Embryonic facial prominence (tissue), 1 donor: ENCODE measurements at regions not wholly inside any gene's neighbourhood (a gene's known extent, or its start where the extent isn't known, plus 50 kb on each side); places are given as distances from the start of the nearest gene placed in this dataset.
"Not testable (repeated sequence)": the region's sequence is repeated elsewhere in the genome, so short reads cannot be mapped to it uniquely, and the experiment has no call there.

Experiments
- DNase-seq: peaks from one replicate; pipeline ENCODE4 v3.0.0-alpha.2; 2016; ENCODE audit errors: extremely low spot score

- no peak for DNase-seq
Measured at GRCh38 chr4:151519728-151520415, 110.9 kb downstream of the FHIP1A start.

GRCh38 chr4:151522866-151523519, 114.0 kb downstream of the FHIP1A start:
- no peak for DNase-seq

GRCh38 chr4:151524610-151525009, 115.6 kb downstream of the FHIP1A start:
- DNase-seq = no peak

DNA sequence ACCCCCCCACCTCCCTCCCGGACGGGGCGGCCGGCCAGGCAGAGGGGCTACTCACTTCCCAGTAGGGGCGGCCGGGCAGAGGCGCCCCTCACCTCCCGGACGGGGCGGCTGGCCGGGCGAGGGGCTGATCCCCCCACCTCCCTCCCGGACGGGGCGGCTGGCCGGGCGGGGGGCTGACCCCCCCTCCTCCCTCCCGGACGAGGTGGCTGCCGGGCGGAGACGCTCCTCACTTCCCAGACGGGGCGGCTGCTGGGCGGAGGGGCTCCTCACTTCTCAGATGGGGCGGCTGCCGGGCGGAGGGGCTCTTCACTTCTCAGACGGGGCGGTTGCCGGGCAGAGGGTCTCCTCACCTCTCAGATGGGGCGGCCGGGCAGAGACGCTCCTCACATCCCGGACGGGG, 117.5 kb downstream of the FHIP1A start:
- DNase-seq = not testable (repeated sequence)

GRCh38 chr4:151527699-151528098, 118.7 kb downstream of the FHIP1A start:
- no peak for DNase-seq

GRCh38 chr4:151529187-151529586, 120.2 kb downstream of the FHIP1A start:
- DNase-seq = no peak

DNA sequence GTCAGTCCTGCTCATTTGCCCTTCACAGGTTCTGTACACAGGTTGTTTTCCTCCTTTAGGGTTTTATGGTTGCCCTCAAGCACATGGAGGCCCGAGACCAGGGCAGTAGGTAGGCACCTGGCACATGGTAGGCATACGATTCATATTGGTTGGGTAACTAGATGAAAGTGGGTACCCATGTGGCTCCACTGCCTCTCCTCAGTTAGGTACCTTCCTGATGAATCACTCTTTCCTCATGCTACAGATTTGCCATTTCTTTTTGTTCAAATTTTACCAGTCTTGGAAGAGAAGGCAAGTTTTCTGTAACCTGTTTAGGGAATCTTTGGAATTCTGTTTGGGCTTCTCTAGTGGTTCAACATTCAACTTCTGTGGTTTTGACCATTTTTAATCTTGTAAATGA, 121.3 kb downstream of the FHIP1A start:
- no peak for DNase-seq

- no peak for DNase-seq
Measured at GRCh38 chr4:151530783-151531182, 121.8 kb downstream of the FHIP1A start.

DNA sequence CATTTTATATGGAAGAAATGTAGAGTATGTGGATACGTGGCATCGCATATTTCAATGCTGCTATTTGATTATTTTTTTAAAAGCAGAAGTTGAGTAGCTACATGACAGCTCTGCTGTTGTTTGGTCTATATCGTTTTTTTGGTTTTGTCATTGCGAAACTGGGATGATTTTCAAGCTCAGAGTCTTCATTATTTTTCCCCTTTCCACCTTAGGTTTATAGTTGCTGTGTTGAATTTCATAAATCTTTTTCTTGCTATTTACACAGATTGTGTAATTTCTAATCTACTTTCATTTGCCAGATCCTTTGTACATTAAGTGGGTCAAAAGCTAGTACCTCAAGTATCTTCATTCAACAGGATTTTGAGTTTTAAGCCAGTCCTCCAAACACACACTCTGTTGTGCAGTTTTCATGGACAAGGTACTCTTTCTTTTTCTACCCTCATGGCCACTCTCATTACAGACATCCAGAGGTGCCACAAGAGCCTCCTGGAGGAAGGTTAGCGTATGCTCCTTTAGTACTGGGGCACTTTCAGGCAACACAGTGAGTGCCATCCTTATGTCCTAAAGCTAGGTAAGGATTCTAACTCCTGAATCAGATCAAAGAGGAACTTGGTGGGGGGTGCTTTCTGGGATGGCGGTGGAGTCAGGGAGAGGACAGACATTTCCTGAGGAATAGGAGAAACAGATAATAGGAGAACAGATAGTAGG, 123.2 kb downstream of the FHIP1A start:
- DNase-seq = no peak

DNA sequence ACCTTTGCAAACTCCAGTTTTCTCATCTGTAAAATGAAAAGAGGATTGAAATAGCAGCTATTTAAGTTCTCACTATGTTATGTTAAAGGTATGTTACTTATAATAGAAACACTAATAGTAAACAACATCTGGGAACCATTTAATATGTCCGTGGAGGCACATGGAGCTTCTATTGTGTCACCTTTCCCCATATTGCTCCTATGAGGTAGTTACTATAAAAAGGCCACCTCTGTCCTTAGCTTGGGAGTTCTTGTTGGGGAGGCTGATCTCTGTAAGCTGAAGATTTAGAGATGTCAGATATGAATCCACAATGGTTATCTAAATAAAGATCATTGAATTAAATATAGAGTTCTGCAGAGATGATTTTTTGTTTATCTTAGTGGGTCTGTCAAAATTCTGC, 125.2 kb downstream of the FHIP1A start:
- no peak for DNase-seq

GRCh38 chr4:151535366-151535765, 126.4 kb downstream of the FHIP1A start:
- DNase-seq = no peak

- DNase-seq = no peak
Measured at GRCh38 chr4:151537687-151538086, 128.7 kb downstream of the FHIP1A start.

- no peak for DNase-seq
Measured at GRCh38 chr4:151538963-151539362, 130.0 kb downstream of the FHIP1A start.

DNA sequence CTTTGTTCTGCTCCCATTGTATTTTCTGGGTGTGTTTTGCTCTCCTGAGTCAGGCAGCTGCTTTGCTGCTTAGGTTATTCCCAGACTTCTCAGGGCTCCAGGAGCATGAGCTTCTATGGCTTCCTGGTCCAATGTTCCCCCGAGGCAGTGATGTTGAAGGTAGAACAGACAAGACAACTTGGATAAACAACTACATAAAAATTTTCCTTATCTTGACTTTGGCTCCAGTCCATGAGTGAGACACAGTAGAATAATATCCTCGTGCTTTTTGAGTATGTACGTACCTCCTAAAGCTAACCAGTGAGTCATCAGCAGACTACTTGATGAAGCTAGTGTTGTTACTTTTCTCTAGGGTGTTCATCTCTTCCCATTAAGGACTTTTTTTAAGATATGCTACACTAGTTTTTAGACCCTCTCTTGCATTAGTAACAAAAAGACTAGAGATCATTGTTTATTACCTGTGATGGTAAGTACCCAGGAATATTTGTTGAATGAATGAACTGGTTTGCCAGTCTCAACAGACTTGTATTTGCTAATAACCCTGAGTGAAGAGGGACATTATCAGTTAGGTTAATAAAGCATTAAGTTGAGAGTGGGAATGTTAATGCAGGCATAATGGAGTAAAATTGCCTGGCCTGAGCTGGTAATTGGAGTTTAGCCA, 131.9 kb downstream of the FHIP1A start:
- DNase-seq = no peak

- DNase-seq = no peak
Measured at GRCh38 chr4:151541389-151542071, 132.6 kb downstream of the FHIP1A start.

DNA sequence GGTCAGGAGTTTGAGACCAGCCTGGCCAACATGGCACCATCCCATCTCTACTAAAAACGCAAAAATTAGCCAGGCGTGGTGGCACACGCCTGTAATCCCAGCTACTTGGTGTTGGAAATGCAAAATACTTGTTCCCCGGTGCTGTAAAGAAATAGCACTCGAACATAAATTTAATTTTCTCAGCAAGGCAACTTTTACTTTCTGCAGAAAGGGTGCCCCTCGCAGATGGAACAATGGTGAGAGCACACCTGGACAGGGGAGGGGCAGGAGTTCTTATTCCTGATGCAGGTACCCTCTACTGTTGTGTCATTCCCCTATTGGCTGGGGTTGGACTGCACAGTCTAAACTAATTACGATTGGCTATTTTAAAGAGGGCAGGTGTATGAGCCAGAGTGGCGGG, 139.7 kb downstream of the FHIP1A start:
- no peak for DNase-seq

GRCh38 chr4:151549378-151549777, 140.4 kb downstream of the FHIP1A start:
- not testable (repeated sequence) for DNase-seq

DNA sequence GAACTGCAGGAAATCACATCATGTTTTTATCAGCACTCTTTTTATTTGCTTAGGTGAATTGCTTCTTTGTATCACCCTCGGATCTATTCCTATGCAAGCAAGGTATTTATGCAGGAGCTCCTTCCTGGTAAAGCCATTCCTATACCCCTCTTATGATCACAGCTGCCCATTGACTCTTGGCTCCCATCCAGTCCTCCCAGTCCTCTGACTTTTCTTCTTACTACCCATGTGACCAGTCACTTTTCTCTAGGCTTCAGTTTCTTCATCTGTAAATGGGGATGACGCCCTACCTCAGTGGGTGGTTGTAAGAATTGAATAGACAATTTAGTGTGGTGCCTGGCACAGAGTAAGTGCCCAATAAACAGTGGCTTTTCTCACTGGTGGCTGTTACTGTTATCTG, 144.9 kb downstream of the FHIP1A start:
- DNase-seq = no peak

GRCh38 chr4:151555151-151555945, 146.4 kb downstream of the FHIP1A start:
- DNase-seq = no peak

- DNase-seq = no peak
Measured at GRCh38 chr4:151558496-151559113, 149.6 kb downstream of the FHIP1A start.

DNA sequence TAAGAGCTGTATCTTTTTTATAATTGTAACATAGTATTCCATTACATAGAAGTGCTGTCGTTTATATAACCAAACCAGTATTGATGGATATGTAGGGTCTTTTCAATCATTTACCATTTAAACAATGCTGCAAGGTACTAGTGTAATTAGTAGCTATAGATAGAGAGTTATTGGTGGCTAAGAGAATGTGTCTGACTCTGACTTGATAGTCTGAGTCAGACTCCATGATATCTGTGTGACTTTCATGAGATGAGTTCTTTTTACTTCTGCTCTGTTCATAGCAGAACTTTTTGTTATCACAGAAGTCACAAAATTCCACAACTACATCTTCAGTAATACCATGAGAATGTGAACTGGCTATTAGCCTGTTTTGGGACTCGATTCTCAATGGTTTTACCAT, 150.6 kb downstream of the FHIP1A start:
- DNase-seq = no peak
